ENCODE measurements at regions not wholly inside any gene's neighbourhood (a gene's known extent, or its start where the extent isn't known, plus 50 kb on each side); places are given as distances from the start of the nearest gene placed in this dataset.

GRCh38 chr5:136764601-136765000 lies 399.3 kb upstream of the TRPC7 start:
- no peak overlapping the region for H3K27ac ChIP-seq (replicated peaks)
- no peaks in the 10 kb centered on the region for H3K27me3 ChIP-seq (ENCODE audit: low read depth)
- intact Hi-C loops (cut with micrococcal nuclease) = no loop called here
- no peak for DNase-seq
- H3K36me3 ChIP-seq = no peaks in the 10 kb centered on the region
- H3K4me1 ChIP-seq = no peaks in the 10 kb centered on the region
- no peak overlapping the region for H3K4me3 ChIP-seq
- no peak for TF ChIP-seq CTCF (IDR thresholded peaks at IDR 0.05; ENCODE audit: borderline replicate concordance)
- H3K9me3 ChIP-seq (replicated peaks) = no peaks in the 10 kb centered on the region

GRCh38 chr5:136763548-136763947 lies 398.2 kb upstream of the TRPC7 start:
- Histone ChIP-seq H3K4me3 (no peak overlapping the region), H3K4me1 (no peaks in the 10 kb centered on the region), H3K9me3 (replicated peaks) (no peaks in the 10 kb centered on the region), H3K36me3 (no peaks in the 10 kb centered on the region), H3K27me3 (ENCODE audit: low read depth) (no peaks in the 10 kb centered on the region), H3K27ac (replicated peaks) (no peak overlapping the region)
- intact Hi-C loops (cut with micrococcal nuclease) = no loop called here
- TF ChIP-seq CTCF (IDR thresholded peaks at IDR 0.05; ENCODE audit: borderline replicate concordance) = no peak
- DNase-seq = no peak

GRCh38 chr5:136754216-136754615 lies 388.9 kb upstream of the TRPC7 start:
- H3K36me3 ChIP-seq = no peaks in the 10 kb centered on the region
- DNase-seq = no peak
- intact Hi-C loops (cut with micrococcal nuclease) = no loop called here
- no peak overlapping the region for H3K4me3 ChIP-seq
- TF ChIP-seq CTCF (IDR thresholded peaks at IDR 0.05; ENCODE audit: borderline replicate concordance) = no peak
- H3K9me3 ChIP-seq (replicated peaks) = no peaks in the 10 kb centered on the region
- H3K27ac ChIP-seq (replicated peaks) = no peak overlapping the region
- H3K4me1 ChIP-seq = no peaks in the 10 kb centered on the region
- peaks cover 31% of the 10 kb centered on the region for H3K27me3 ChIP-seq (ENCODE audit: low read depth)

- Histone ChIP-seq H3K36me3 (no peaks in the 10 kb centered on the region), H3K4me1 (no peaks in the 10 kb centered on the region), H3K9me3 (replicated peaks) (no peaks in the 10 kb centered on the region), H3K27ac (replicated peaks) (no peak overlapping the region), H3K4me3 (no peak overlapping the region), H3K27me3 (ENCODE audit: low read depth) (peaks cover 13% of the 10 kb centered on the region)
- intact Hi-C loops (cut with micrococcal nuclease) = no loop called here
- no peak for TF ChIP-seq CTCF (IDR thresholded peaks at IDR 0.05; ENCODE audit: borderline replicate concordance)
- DNase-seq = no peak
Observed at GRCh38 chr5:136750224-136750862, 385.0 kb upstream of the TRPC7 start.

- intact Hi-C loops (cut with micrococcal nuclease) = no loop called here
- Histone ChIP-seq H3K27me3 (ENCODE audit: low read depth) (peaks cover 8% of the 10 kb centered on the region), H3K36me3 (no peaks in the 10 kb centered on the region), H3K4me3 (no peak overlapping the region), H3K4me1 (no peaks in the 10 kb centered on the region), H3K9me3 (replicated peaks) (no peaks in the 10 kb centered on the region), H3K27ac (replicated peaks) (no peak overlapping the region)
- no peak for DNase-seq
- TF ChIP-seq CTCF (IDR thresholded peaks at IDR 0.05; ENCODE audit: borderline replicate concordance) = no peak
Observed at GRCh38 chr5:136749016-136749415, 383.7 kb upstream of the TRPC7 start.
